DOHH2 (cell line): ENCODE measurements at regions not wholly inside any gene's neighbourhood (a gene's known extent, or its start where the extent isn't known, plus 50 kb on each side); places are given as distances from the start of the nearest gene placed in this dataset.

Experiments
- CTCF ChIP-seq: fragments of 200-600 bp; sonication (generic); IDR thresholded peaks from one replicate; pipeline ENCODE4 v1.5.1; 2014; ENCODE audit warnings: antibody characterized with exemption, mild to moderate bottlenecking, low read depth, low read length; ENCODE audit not compliant: poor library complexity, severe bottlenecking
- EZH2phosphoT487 ChIP-seq: fragments of 200-600 bp; sonication (generic); IDR thresholded peaks from 2 replicates; pipeline ENCODE4 v1.6.1; 2017; ENCODE audit warnings: borderline replicate concordance, mild to moderate bottlenecking, antibody characterized with exemption, low read length, moderate library complexity, mixed read lengths

GRCh38 chr17:73791121-73791520 is 146.9 kb upstream of the SDK2 start:
- TF ChIP-seq CTCF (no peak), EZH2phosphoT487 (no peak)
